GM12872 (cell line): ENCODE measurements at regions not wholly inside any gene's neighbourhood (a gene's known extent, or its start where the extent isn't known, plus 50 kb on each side); places are given as distances from the start of the nearest gene placed in this dataset.

ENCODE experiments used
- CTCF ChIP-seq: IDR thresholded peaks from 3 replicates; pipeline ENCODE4 v1.5.1; 2011; ENCODE audit warnings: low read depth, mild to moderate bottlenecking, low read length, moderate library complexity; ENCODE audit not compliant: insufficient read depth

DNA sequence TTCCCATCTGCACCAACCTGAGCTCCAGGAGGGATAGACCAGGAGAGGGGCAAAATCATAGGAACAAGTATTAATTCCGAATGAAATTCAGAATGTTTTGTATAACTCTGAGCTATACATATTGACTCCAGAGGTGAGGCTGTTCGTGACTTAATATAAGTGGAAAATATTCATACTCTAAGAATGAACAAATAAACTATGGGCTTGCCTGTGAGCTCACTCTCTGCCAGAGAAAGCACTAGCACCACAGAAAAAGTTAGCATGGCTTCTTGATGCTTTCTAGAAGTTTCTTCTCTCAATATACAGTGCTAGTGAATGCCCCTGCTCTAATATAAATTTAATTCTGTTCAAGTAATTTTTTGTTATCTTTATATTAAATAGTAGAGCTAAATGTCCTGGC, 1536.4 kb upstream of the FLRT2 start:
- no peak for TF ChIP-seq CTCF

DNA sequence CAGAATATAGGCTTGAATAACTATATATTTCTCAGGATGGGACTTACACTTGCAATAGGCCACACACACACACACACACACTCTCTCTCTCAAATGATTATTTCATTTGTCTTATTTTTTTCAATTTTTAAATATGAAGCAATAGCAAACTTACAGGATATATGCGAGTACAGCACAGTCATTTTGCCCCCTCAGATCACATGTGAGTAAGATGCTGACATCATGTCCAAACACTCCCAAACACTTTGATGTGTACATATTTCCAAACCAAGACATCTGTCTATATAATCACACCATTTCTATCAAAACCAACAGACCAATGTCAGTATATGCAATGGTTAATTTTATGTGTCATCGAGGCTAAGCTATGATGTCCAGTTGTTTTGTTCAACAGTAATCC, 1535.9 kb upstream of the FLRT2 start:
- TF ChIP-seq CTCF, result no peak

- TF ChIP-seq CTCF, result no peak
These were observed 1528.9 kb upstream of the FLRT2 start for GRCh38 chr14:84001023-84001422.

- TF ChIP-seq CTCF, result no peak
These were observed 1526.6 kb upstream of the FLRT2 start for GRCh38 chr14:84003346-84003745.

DNA sequence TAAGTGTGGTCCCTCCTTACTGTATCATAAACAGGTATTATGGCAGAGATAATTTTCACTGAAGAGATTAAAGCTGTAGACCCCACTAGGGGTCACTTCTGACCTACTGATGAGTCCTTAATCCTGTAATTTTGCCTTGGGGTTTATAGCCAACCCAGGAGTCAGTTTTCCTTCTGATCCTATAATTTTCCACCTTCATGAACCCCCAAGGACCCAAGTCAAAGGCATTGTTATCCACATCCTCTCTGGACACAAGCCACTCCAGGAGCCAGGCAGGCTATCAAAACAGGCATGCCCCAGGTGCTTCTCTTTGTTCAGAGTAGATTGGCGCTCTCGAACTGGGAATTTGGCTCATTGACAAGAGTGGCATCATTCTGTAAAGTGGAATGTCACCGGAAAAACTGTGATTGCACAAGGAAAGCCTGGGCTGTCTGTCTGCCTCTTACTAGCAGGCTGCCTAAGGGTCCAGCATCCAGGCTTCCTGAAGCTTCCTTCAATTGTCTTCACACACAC, 1523.2 kb upstream of the FLRT2 start:
- TF ChIP-seq CTCF, result no peak

GRCh38 chr14:84013424-84013823, 1516.5 kb upstream of the FLRT2 start:
- TF ChIP-seq CTCF, result no peak

DNA sequence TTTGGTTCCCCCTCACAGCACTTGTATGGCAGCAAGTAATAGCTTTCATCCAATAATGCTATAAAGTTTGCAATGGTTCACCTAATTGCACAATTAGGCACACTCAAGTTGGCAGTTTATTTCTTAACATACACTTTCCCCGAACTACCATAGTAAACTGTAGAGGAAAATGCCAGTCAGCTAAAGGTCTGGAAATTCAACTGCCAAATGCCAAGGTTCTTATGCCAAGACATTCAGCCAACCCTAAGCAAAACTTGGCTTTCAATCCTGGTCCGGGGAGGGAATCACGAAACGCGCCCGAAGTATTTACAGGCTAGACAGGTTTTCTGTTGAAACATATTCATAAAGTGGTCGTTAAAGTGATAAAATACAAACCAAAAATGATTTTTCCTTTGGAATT, 1512.4 kb upstream of the FLRT2 start:
- TF ChIP-seq CTCF, result no peak

DNA sequence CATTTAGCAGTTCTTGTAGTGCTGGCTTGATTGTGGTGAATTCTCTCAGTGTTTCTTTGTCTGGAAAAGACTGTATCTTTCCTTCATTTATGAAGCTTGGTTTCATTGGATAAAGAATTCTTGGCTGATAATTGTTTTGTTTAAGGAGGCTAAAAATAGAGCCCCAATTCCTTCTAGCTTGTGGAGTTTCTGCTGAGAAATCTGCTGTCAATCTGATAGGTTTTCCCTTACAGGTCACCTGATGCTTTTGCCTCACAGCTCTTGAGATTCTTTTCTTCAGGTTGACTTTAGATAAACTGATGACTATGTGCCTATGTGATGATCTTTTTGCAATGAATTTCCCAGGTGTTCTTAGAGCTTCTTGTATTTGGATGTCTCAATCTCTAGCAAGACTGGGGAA, 1508.5 kb upstream of the FLRT2 start:
- no peak for TF ChIP-seq CTCF
